Esophagus muscularis mucosa (tissue), 4 donors: ENCODE measurements at regions not wholly inside any gene's neighbourhood (a gene's known extent, or its start where the extent isn't known, plus 50 kb on each side); places are given as distances from the start of the nearest gene placed in this dataset.

ENCODE experiments used
- DNase-seq: peaks from one replicate; pipeline ENCODE4 v3.0.0-alpha.2; 2017; ENCODE audit errors: extremely low spot score
- H3K27ac ChIP-seq, 4 donors: fragments of 200-600 bp; sonication (generic); replicated peaks in 1 of 4; 1 replicate in 3 of 4; 2 replicates in 1 of 4; pipeline ENCODE4 v1.5.1; 2016 to 2019; ENCODE audit warnings: mild to moderate bottlenecking in 1 of 4
- H3K27me3 ChIP-seq, 4 donors: fragments of 200-600 bp; sonication (generic); one replicate each; pipeline versions ENCODE4 v1.5.1 to v1.6.0; 2016 to 2019
- H3K36me3 ChIP-seq, 4 donors: fragments of 200-600 bp; sonication (generic); one replicate each; pipeline ENCODE4 v1.5.1; 2016 to 2019
- H3K4me1 ChIP-seq, 4 donors: fragments of 200-600 bp; sonication (generic); one replicate each; pipeline ENCODE4 v1.5.1; 2016 to 2019
- H3K4me3 ChIP-seq, 4 donors: fragments of 200-600 bp; sonication (generic); 1 replicate in 2 of 4; 2 replicates in 2 of 4; pipeline ENCODE4 v1.5.1; 2016 to 2019; ENCODE audit warnings: mild to moderate bottlenecking in 4 of 4, moderate library complexity in 1 of 4
- H3K9me3 ChIP-seq, 4 donors: fragments of 200-600 bp; sonication (generic); 1 replicate in 3 of 4; 2 replicates in 1 of 4; pipeline ENCODE4 v1.5.1; 2016 to 2019
- EP300 ChIP-seq: sonication (generic); formaldehyde crosslinking; IDR thresholded peaks from one replicate; pipeline ENCODE4 v1.6.1; 2017; ENCODE audit warnings: antibody characterized with exemption
- POLR2A ChIP-seq: fragments of 450-650 bp; IDR thresholded peaks from one replicate; pipeline ENCODE4 v1.6.1; 2017; ENCODE audit warnings: antibody characterized with exemption, moderate library complexity, mild to moderate bottlenecking, low read depth
- POLR2AphosphoS5 ChIP-seq, 2 donors: sonication (generic); formaldehyde crosslinking; IDR thresholded peaks; one replicate each; pipeline ENCODE4 v1.6.1; 2017; ENCODE audit warnings: antibody characterized with exemption in 2 of 2
- WGBS: methylation state at CpG from one replicate; pipeline ENCODE4 v1.1.5; 2018; 5-methylcytosine and 5-hydroxymethylcytosine counted together
- intact Hi-C: fragments of 100-400 bp; cut with DNase I; formaldehyde crosslinking; loops from one replicate; pipeline ENCODE4 v1.15.1; 2023
- small RNA-seq, 3 donors: library from RNA; depleted of rRNA; stranded (forward); fragments of <200 nt; gene quantifications; one replicate each; pipeline ENCODE3, GENCODE V24; 2016
- TF ChIP-seq, protein P1 (sequence below), 3 experiments: fragments of 200-600 bp in 2 of 3; fragments of 450-650 bp in 1 of 3; sonication (generic) in 2 of 3; IDR thresholded peaks; one replicate each; pipeline ENCODE4 v1.5.1; 2017 to 2019; ENCODE audit warnings: antibody characterized with exemption in 3 of 3, mild to moderate bottlenecking in 2 of 3, moderate library complexity in 1 of 3

DNA sequence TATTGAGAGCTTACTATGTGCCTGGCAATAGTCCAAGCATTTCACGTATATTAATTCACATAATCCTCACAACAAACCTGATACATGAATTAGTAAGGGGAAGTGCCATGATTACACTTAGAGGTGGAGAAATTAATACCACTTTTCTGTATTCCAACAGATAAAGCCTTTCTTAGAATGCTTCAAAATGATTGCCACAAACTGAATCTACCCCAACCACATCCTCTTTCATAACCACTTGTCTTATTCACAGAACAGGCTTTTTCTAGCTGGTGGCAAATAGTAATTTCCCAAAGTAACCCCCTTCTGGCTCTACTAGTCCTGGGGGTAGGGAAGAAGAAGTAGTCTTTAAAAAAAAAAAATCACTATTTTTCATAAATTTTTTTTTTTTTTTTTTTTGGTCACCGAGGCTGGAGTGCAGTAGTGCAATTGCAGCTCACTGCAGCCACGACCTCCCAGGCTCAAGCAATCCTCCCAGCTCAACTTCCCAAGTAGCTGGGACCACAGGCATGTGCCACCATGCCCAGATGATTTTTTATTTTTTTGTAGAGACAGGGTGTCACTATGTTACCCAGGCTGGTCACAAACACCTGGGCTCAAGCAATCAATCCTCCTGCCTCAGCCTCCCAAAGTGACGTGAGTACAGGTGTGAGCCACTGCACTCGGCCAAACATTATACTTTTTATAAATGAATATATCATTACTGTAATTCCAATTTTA lies 59.0 kb upstream of the ARID2 start:
- DNase-seq, result no peak
- Histone ChIP-seq H3K4me1 (peaks cover 11 to 46% (median 41%) of the 10 kb centered on the region in 4 donors), H3K4me3 (no peak overlapping the region), H3K27me3 (no peaks in the 10 kb centered on the region), H3K27ac (peak overlapping the region in 3 of 4 donors; percentile 21 to 50 (median 40)), H3K36me3 (no peaks in the 10 kb centered on the region), H3K9me3 (no peaks in the 10 kb centered on the region)
- WGBS, result 73% methylated on average over 5 of the region's 5 CpGs
- intact Hi-C loops, result no loop called here
- TF ChIP-seq EP300, result no peak
- TF ChIP-seq POLR2AphosphoS5 (IDR thresholded peaks at IDR 0.05), result no peak
- no peak for TF ChIP-seq POLR2A
- TF ChIP-seq, protein P1, sequence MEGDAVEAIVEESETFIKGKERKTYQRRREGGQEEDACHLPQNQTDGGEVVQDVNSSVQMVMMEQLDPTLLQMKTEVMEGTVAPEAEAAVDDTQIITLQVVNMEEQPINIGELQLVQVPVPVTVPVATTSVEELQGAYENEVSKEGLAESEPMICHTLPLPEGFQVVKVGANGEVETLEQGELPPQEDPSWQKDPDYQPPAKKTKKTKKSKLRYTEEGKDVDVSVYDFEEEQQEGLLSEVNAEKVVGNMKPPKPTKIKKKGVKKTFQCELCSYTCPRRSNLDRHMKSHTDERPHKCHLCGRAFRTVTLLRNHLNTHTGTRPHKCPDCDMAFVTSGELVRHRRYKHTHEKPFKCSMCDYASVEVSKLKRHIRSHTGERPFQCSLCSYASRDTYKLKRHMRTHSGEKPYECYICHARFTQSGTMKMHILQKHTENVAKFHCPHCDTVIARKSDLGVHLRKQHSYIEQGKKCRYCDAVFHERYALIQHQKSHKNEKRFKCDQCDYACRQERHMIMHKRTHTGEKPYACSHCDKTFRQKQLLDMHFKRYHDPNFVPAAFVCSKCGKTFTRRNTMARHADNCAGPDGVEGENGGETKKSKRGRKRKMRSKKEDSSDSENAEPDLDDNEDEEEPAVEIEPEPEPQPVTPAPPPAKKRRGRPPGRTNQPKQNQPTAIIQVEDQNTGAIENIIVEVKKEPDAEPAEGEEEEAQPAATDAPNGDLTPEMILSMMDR (IDR thresholded peaks at IDR 0.05), result no peak

DNA sequence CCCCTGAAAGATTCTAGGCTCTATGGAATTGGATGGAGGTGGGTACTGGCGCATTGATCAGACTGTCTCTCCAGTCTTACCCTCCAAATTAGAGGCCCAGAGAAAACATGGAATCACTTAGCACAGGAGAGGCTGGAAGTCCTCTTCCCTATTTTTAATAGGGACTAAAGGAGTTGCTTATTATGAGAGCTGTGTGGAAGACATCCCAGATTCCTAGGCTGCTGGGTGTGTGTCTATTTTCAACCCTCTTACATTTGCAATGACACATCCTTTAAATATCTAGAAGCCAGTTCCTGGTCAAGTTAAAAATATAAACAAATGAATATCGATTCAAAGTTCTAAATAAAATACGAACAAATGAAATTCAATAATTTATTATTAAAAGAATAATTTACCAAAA lies 58.3 kb upstream of the ARID2 start:
- DNase-seq, result no peak
- Histone ChIP-seq H3K36me3 (no peaks in the 10 kb centered on the region), H3K4me3 (no peak overlapping the region), H3K27ac (peak overlapping the region; percentile 21 to 50 (median 36)), H3K9me3 (no peaks in the 10 kb centered on the region), H3K27me3 (no peaks in the 10 kb centered on the region), H3K4me1 (peaks cover 11 to 46% (median 41%) of the 10 kb centered on the region in 4 donors)
- WGBS, result 52% methylated on average over 3 of the region's 3 CpGs
- TF ChIP-seq POLR2A (no peak), EP300 (no peak)
- TF ChIP-seq, protein P1 (IDR thresholded peaks at IDR 0.05), result no peak
- intact Hi-C loops, result no loop called here

DNA sequence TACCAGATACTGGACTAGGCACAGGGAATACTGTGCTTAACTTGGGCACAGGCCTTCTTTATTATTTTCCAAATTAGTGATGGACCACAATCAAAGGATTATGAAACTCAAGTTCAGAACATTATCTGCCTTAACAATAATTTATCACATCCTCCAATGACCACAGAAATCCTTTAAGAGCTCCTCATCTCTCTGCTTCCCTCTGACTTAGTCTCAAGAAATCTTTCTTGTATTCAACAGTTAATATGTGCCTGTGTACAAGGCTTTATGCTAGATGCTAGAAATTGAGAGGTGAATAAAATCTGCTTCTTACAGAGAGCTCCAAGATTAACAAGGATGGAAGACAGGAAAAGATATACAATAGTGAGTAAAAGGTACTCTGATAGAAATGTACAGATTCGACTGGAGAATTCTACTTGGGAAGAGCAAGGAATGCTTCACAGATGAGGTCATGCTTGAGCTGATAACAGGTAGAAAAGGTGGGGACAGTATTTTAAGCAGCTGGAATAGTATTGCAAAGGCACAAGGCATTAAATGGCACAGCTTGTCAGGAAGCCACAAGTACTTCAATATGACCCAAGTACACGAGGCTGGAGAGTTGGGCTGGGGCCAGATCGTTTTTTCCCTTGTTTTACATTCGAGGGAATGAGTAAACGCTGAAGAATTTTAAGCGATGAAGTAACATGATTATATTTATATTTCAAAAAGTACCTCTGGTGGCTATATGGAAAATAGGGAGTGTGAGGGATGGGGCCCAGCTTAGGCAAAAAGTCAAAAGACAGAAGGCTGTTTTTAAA lies 55.1 kb upstream of the ARID2 start:
- Histone ChIP-seq H3K36me3 (no peaks in the 10 kb centered on the region), H3K4me1 (peaks cover 6 to 38% (median 31%) of the 10 kb centered on the region in 4 donors), H3K9me3 (no peaks in the 10 kb centered on the region), H3K27me3 (no peaks in the 10 kb centered on the region), H3K27ac (peak overlapping the region in 3 of 4 donors; percentile 21 to 36 (median 22)), H3K4me3 (no peak overlapping the region)
- 30% methylated on average over 6 of the region's 6 CpGs for WGBS
- no peak for DNase-seq
- TF ChIP-seq POLR2AphosphoS5 (IDR thresholded peaks at IDR 0.05), result peak in 1 of 2 donors; percentile 20
- no peak for TF ChIP-seq POLR2A
- TF ChIP-seq, protein P1 (IDR thresholded peaks at IDR 0.05), result no peak
- no peak for TF ChIP-seq EP300
- intact Hi-C loops, result no loop called here

DNA sequence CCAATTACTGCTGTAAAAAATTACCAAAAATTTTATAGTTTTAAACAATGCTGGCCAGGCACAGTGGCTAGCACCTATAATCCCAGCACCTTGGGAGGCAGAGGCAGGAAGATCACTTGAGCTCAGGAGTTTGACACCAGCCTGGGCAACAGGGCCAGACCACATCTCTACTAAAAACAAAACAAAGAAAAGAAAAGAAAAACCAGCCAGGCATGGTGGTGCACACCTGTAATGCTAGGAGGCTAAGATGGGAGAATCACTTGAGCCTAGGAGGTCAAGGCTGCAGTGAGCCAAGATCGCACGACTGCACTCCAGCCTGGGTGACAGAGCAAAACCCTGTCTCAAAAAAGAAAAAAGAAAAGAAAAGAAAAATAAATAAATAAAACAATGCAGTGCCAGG lies 54.0 kb upstream of the ARID2 start:
- intact Hi-C loops, result no loop called here
- Histone ChIP-seq H3K4me1 (peaks cover 6 to 30% (median 23%) of the 10 kb centered on the region in 4 donors), H3K27ac (no peak overlapping the region)

More for the DNA sequence above, 54.0 kb upstream of the ARID2 start:
- no peaks in the 10 kb centered on the region for H3K36me3 ChIP-seq
- 93% methylated on average over 2 of the region's 2 CpGs for WGBS
- no peaks in the 10 kb centered on the region for H3K27me3 ChIP-seq
- no peak overlapping the region for H3K4me3 ChIP-seq
- TF ChIP-seq POLR2A, result no peak
- no peak for TF ChIP-seq EP300
- no peak for TF ChIP-seq POLR2AphosphoS5 (IDR thresholded peaks at IDR 0.05)
- TF ChIP-seq, protein P1 (IDR thresholded peaks at IDR 0.05), result no peak
- H3K9me3 ChIP-seq, result no peaks in the 10 kb centered on the region
- DNase-seq, result no peak

Small RNA genes in the stretch of these regions (small RNA-seq; reads per million reads assigned to genes)
- gene RF00026, result 0 reads per million in 3 donors
